H9 (cell line): ENCODE measurements at regions not wholly inside any gene's neighbourhood (a gene's known extent, or its start where the extent isn't known, plus 50 kb on each side); places are given as distances from the start of the nearest gene placed in this dataset.

Source experiments
- DNase-seq: peaks from one replicate; pipeline ENCODE4 v3.0.0-alpha.2; 2017
- H2AFZ ChIP-seq: one replicate; pipeline ENCODE4 v1.6.1; 2013; ENCODE audit warnings: mild to moderate bottlenecking, low read length, control low read depth, moderate library complexity
- H2AK5ac ChIP-seq: 2 replicates; pipeline ENCODE4 v1.6.1; 2013; ENCODE audit warnings: low read length, control low read depth, mixed read lengths; ENCODE audit not compliant: insufficient read length
- H2BK120ac ChIP-seq: one replicate; pipeline ENCODE4 v1.6.1; 2013; ENCODE audit warnings: low read depth, mild to moderate bottlenecking, low read length, control low read depth, inconsistent platforms; ENCODE audit not compliant: poor library complexity, severe bottlenecking
- H2BK12ac ChIP-seq: 2 replicates; pipeline ENCODE4 v1.6.1; 2013; ENCODE audit warnings: low read length, control low read depth, mixed read lengths, low read depth; ENCODE audit not compliant: insufficient read length
- H2BK15ac ChIP-seq: 2 replicates; pipeline ENCODE4 v1.6.1; 2013; ENCODE audit warnings: low read depth, low read length, control low read depth
- H2BK20ac ChIP-seq: one replicate; pipeline ENCODE4 v1.6.1; 2013; ENCODE audit warnings: low read depth, mild to moderate bottlenecking, low read length, control low read depth, inconsistent platforms; ENCODE audit not compliant: poor library complexity, severe bottlenecking
- H2BK5ac ChIP-seq: 2 replicates; pipeline ENCODE4 v1.6.1; 2013; ENCODE audit warnings: low read length, control low read depth, mixed read lengths; ENCODE audit not compliant: insufficient read length
- H3K14ac ChIP-seq: 2 replicates; pipeline ENCODE4 v1.6.1; 2013; ENCODE audit warnings: low read length, control low read depth; ENCODE audit not compliant: insufficient read depth
- H3K18ac ChIP-seq: 2 replicates; pipeline ENCODE4 v1.6.1; 2013; ENCODE audit warnings: low read depth, mild to moderate bottlenecking, mixed read lengths, low read length, control low read depth; ENCODE audit not compliant: insufficient read length
- H3K23ac ChIP-seq: 2 replicates; pipeline ENCODE4 v1.6.1; 2013; ENCODE audit warnings: low read length, control low read depth, mixed read lengths, low read depth; ENCODE audit not compliant: insufficient read length
- H3K23me2 ChIP-seq: 2 replicates; pipeline ENCODE4 v1.6.1; 2013; ENCODE audit warnings: low read depth, mild to moderate bottlenecking, mixed read lengths, low read length, control low read depth; ENCODE audit not compliant: insufficient read length, poor library complexity, severe bottlenecking
- H3K27ac ChIP-seq: 2 replicates; pipeline ENCODE4 v1.5.1; 2013; ENCODE audit warnings: low read length, control low read depth, mixed read lengths, low read depth; ENCODE audit not compliant: insufficient read length
- H3K27me3 ChIP-seq: 2 replicates; pipeline ENCODE4 v1.6.1; 2013; ENCODE audit warnings: low read length, control low read depth, inconsistent platforms; ENCODE audit not compliant: insufficient read depth
- H3K4ac ChIP-seq: 2 replicates; pipeline ENCODE4 v1.6.1; 2013; ENCODE audit warnings: low read depth, mild to moderate bottlenecking, control low read depth, inconsistent platforms, low read length, moderate library complexity
- H3K4me1 ChIP-seq: 2 replicates; pipeline ENCODE4 v1.6.1; 2013; ENCODE audit warnings: low read length, control low read depth, inconsistent platforms; ENCODE audit not compliant: insufficient read depth
- H3K4me2 ChIP-seq: 2 replicates; pipeline ENCODE4 v1.6.1; 2013; ENCODE audit warnings: low read length, control low read depth, mixed read lengths; ENCODE audit not compliant: insufficient read length, insufficient read depth
- H3K56ac ChIP-seq: 2 replicates; pipeline ENCODE4 v1.6.1; 2013; ENCODE audit warnings: low read depth, mild to moderate bottlenecking, mixed read lengths, low read length, control low read depth; ENCODE audit not compliant: insufficient read length
- H3K79me1 ChIP-seq: 2 replicates; pipeline ENCODE4 v1.6.1; 2013; ENCODE audit warnings: low read depth, mild to moderate bottlenecking, moderate library complexity, low read length, control low read depth, inconsistent platforms; ENCODE audit not compliant: insufficient read depth, poor library complexity, severe bottlenecking
- H3K79me2 ChIP-seq: 2 replicates; pipeline ENCODE4 v1.6.1; 2013; ENCODE audit warnings: low read length, control low read depth, inconsistent platforms; ENCODE audit not compliant: insufficient read depth
- H3K9ac ChIP-seq: 2 replicates; pipeline ENCODE4 v1.6.1; 2013; ENCODE audit warnings: low read length, control low read depth, mixed read lengths; ENCODE audit not compliant: insufficient read length; ENCODE audit errors: extremely low read depth
- H3K9me3 ChIP-seq: one replicate; pipeline ENCODE4 v1.6.1; 2013; ENCODE audit warnings: low read depth, low read length, inconsistent platforms; ENCODE audit not compliant: control insufficient read depth
- H3T11ph ChIP-seq: one replicate; pipeline ENCODE4 v1.6.1; 2013; ENCODE audit warnings: mild to moderate bottlenecking, low read length, control low read depth, inconsistent platforms
- H4K20me1 ChIP-seq: one replicate; pipeline ENCODE4 v1.6.1; 2013; ENCODE audit not compliant: control insufficient read depth, insufficient read length, insufficient read depth
- H4K5ac ChIP-seq: 2 replicates; pipeline ENCODE4 v1.6.1; 2013; ENCODE audit warnings: low read depth, mild to moderate bottlenecking, mixed read lengths, low read length, control low read depth; ENCODE audit not compliant: insufficient read length
- H4K8ac ChIP-seq: replicated peaks from 2 replicates; pipeline ENCODE4 v1.6.1; 2013; ENCODE audit warnings: low read length, control low read depth, mixed read lengths, low read depth; ENCODE audit not compliant: insufficient read length
- H4K91ac ChIP-seq: 2 replicates; pipeline ENCODE4 v1.6.1; 2013; ENCODE audit warnings: low read depth, mild to moderate bottlenecking, moderate library complexity, mixed read lengths, low read length, control low read depth; ENCODE audit not compliant: insufficient read length
- H3K27ac Mint-ChIP-seq, 3 experiments: 2 replicates in 2 of 3; 3 replicates in 1 of 3; pipeline ENCODE4 v1.8.0; 2020 to 2021; ENCODE audit warnings: mixed read lengths in 3 of 3, mild to moderate bottlenecking in 1 of 3, moderate library complexity in 1 of 3
- H3K27me3 Mint-ChIP-seq: 2 replicates; pipeline ENCODE4 v1.8.0; 2021; ENCODE audit warnings: low read depth, mild to moderate bottlenecking, moderate library complexity, mixed read lengths
- H3K36me3 Mint-ChIP-seq, 3 experiments: 2 replicates in 2 of 3; 3 replicates in 1 of 3; pipeline ENCODE4 v1.8.0; 2020 to 2021; ENCODE audit warnings: low read depth in 3 of 3, mixed read lengths in 3 of 3; ENCODE audit not compliant: insufficient read depth in 1 of 3
- H3K4me1 Mint-ChIP-seq, 2 experiments: 2 replicates each; pipeline ENCODE4 v1.8.0; 2020; ENCODE audit warnings: mixed read lengths in 2 of 2
- H3K4me3 Mint-ChIP-seq, 2 experiments: 2 replicates in 1 of 2; 3 replicates in 1 of 2; pipeline ENCODE4 v1.8.0; 2020 to 2021; ENCODE audit warnings: mild to moderate bottlenecking in 2 of 2, mixed read lengths in 2 of 2, moderate library complexity in 1 of 2
- H3K9me3 Mint-ChIP-seq, 2 experiments: 2 replicates in 1 of 2; 3 replicates in 1 of 2; pipeline ENCODE4 v1.8.0; 2020; ENCODE audit warnings: mild to moderate bottlenecking in 2 of 2, mixed read lengths in 2 of 2, moderate library complexity in 1 of 2
- CTCF ChIP-seq: fragments of 200-600 bp; sonication (generic); conservative IDR thresholded peaks from 3 replicates; pipeline ENCODE4 v1.8.0; 2021; ENCODE audit warnings: antibody characterized with exemption, mild to moderate bottlenecking
- WGBS: extraction: QIAGEN DNeasy Blood & Tissue Kit; methylation state at CpG from one replicate; pipeline ENCODE4 v1.1.7; 2013; ENCODE audit warnings: missing lambda C conversion rate, low lambda C conversion rate, mixed read lengths; ENCODE audit not compliant: insufficient read length; ENCODE audit errors: extremely low coverage; 5-methylcytosine and 5-hydroxymethylcytosine counted together

- H3K79me1 ChIP-seq, result no peaks in the 10 kb centered on the region
- no peak overlapping the region for H3T11ph ChIP-seq
- H3K18ac ChIP-seq, result no peak overlapping the region
- no peak overlapping the region for H4K8ac ChIP-seq
- peaks cover 9 to 19% of the 10 kb centered on the region in 2 experiments for H3K4me1 Mint-ChIP-seq
- peaks cover 0 to 3% of the 10 kb centered on the region in 2 experiments; a peak in 2 of 5 replicates for H3K9me3 Mint-ChIP-seq
- H4K91ac ChIP-seq, result no peak overlapping the region
- no peaks in the 10 kb centered on the region for H3K23me2 ChIP-seq
- no peaks in the 10 kb centered on the region for H3K9me3 ChIP-seq
- H3K4me1 ChIP-seq, result no peaks in the 10 kb centered on the region
- no peak overlapping the region for H2BK5ac ChIP-seq
- no peak overlapping the region for H3K9ac ChIP-seq
- no peak overlapping the region for H3K56ac ChIP-seq
- no peak overlapping the region for H3K23ac ChIP-seq
- WGBS, result no CpG with 5 or more reads among the region's 5 CpGs
- H2BK120ac ChIP-seq, result no peak overlapping the region
- H3K27ac Mint-ChIP-seq, result peak overlapping the region in 2 of 3 experiments; percentile 11 to 68; a peak in 1 of 7 replicates
- H2AFZ ChIP-seq, result no peak overlapping the region
- TF ChIP-seq CTCF, result no peak
- H2BK12ac ChIP-seq, result no peak overlapping the region
- no peak overlapping the region for H2AK5ac ChIP-seq
- no peak overlapping the region for H2BK20ac ChIP-seq
- H3K27me3 Mint-ChIP-seq, result peaks cover 3% of the 10 kb centered on the region; the same call in 1 of the 2 replicates
- no peak for DNase-seq
- H4K20me1 ChIP-seq, result no peaks in the 10 kb centered on the region
- no peak overlapping the region for H3K4me2 ChIP-seq
- no peak overlapping the region for H3K4me3 Mint-ChIP-seq
- no peak overlapping the region for H4K5ac ChIP-seq
- no peak overlapping the region for H3K27ac ChIP-seq
- no peak overlapping the region for H2BK15ac ChIP-seq
- H3K79me2 ChIP-seq, result no peaks in the 10 kb centered on the region
- H3K14ac ChIP-seq, result no peak overlapping the region
- no peak overlapping the region for H3K4ac ChIP-seq
- H3K36me3 Mint-ChIP-seq, result peaks cover 0 to 3% (median 0%) of the 10 kb centered on the region in 3 experiments; a peak in 1 of 7 replicates
- H3K27me3 ChIP-seq, result no peaks in the 10 kb centered on the region
Observed at GRCh38 chr6:40258531-40258930, 324.3 kb upstream of the MOCS1 start.
